ENCODE measurements at regions not wholly inside any gene's neighbourhood (a gene's known extent, or its start where the extent isn't known, plus 50 kb on each side); places are given as distances from the start of the nearest gene placed in this dataset.
A peak's percentile ranks its signal among the peaks of the same experiment; 100 is the strongest.

GRCh38 chr14:95466506-95466905 lies 49.9 kb downstream of the SYNE3 start:
- Histone ChIP-seq H3K4me3 (ENCODE audit: low read length in 3 of 3) (no peak overlapping the region), H3K36me3 (ENCODE audit: control insufficient read depth in 3 of 3, insufficient read depth in 3 of 3, low read length in 3 of 3) (peaks cover 7 to 23% (median 13%) of the 10 kb centered on the region in 3 donors), H3K9me3 (ENCODE audit: control insufficient read depth in 3 of 3, low read length in 3 of 3) (no peaks in the 10 kb centered on the region), H3K4me1 (ENCODE audit: control insufficient read depth in 3 of 3, insufficient read depth in 3 of 3, low read length in 3 of 3) (peaks cover 22 to 46% (median 35%) of the 10 kb centered on the region in 3 donors), H3K27me3 (ENCODE audit: control insufficient read depth in 3 of 3, insufficient read depth in 3 of 3, low read length in 3 of 3) (no peaks in the 10 kb centered on the region), H3K9ac (ENCODE audit: low read depth in 1 of 3, low read length in 3 of 3) (no peak overlapping the region), H3K27ac (ENCODE audit: low read depth, low read length) (no peak overlapping the region)

- peaks cover 16 to 46% (median 34%) of the 10 kb centered on the region in 3 donors for H3K4me1 ChIP-seq (ENCODE audit: control insufficient read depth in 3 of 3, insufficient read depth in 3 of 3, low read length in 3 of 3)
- H3K27me3 ChIP-seq (ENCODE audit: control insufficient read depth in 3 of 3, insufficient read depth in 3 of 3, low read length in 3 of 3): no peaks in the 10 kb centered on the region
Observed at GRCh38 chr14:95465936-95466335, 50.5 kb downstream of the SYNE3 start.

GRCh38 chr14:95465358-95465757 lies 51.1 kb downstream of the SYNE3 start:
- Histone ChIP-seq H3K27me3 (ENCODE audit: control insufficient read depth in 3 of 3, insufficient read depth in 3 of 3, low read length in 3 of 3) (no peaks in the 10 kb centered on the region), H3K4me1 (ENCODE audit: control insufficient read depth in 3 of 3, insufficient read depth in 3 of 3, low read length in 3 of 3) (peaks cover 16 to 47% (median 38%) of the 10 kb centered on the region in 3 donors), H3K36me3 (ENCODE audit: control insufficient read depth in 3 of 3, insufficient read depth in 3 of 3, low read length in 3 of 3) (peaks cover 7 to 25% (median 13%) of the 10 kb centered on the region in 3 donors), H3K9me3 (ENCODE audit: control insufficient read depth in 3 of 3, low read length in 3 of 3) (no peaks in the 10 kb centered on the region), H3K4me3 (ENCODE audit: low read length in 3 of 3) (no peak overlapping the region), H3K27ac (ENCODE audit: low read depth, low read length) (no peak overlapping the region), H3K9ac (ENCODE audit: low read depth in 1 of 3, low read length in 3 of 3) (no peak overlapping the region)

More at GRCh38 chr14:95465936-95466335, 50.5 kb downstream of the SYNE3 start:
- Histone ChIP-seq H3K4me3 (ENCODE audit: low read length in 3 of 3) (no peak overlapping the region), H3K9ac (ENCODE audit: low read depth in 1 of 3, low read length in 3 of 3) (no peak overlapping the region), H3K27ac (ENCODE audit: low read depth, low read length) (no peak overlapping the region), H3K9me3 (ENCODE audit: control insufficient read depth in 3 of 3, low read length in 3 of 3) (no peaks in the 10 kb centered on the region), H3K36me3 (ENCODE audit: control insufficient read depth in 3 of 3, insufficient read depth in 3 of 3, low read length in 3 of 3) (peaks cover 7 to 23% (median 13%) of the 10 kb centered on the region in 3 donors)

- no peak overlapping the region for H3K27ac ChIP-seq (ENCODE audit: low read depth, low read length)
Observed at GRCh38 chr14:95464514-95464913, 51.9 kb downstream of the SYNE3 start.

GRCh38 chr14:95464103-95464502 lies 52.3 kb downstream of the SYNE3 start:
- no peaks in the 10 kb centered on the region for H3K27me3 ChIP-seq (ENCODE audit: control insufficient read depth in 3 of 3, insufficient read depth in 3 of 3, low read length in 3 of 3)
- H3K27ac ChIP-seq (ENCODE audit: low read depth, low read length): no peak overlapping the region
- no peak overlapping the region for H3K4me3 ChIP-seq (ENCODE audit: low read length in 3 of 3)
- H3K9me3 ChIP-seq (ENCODE audit: control insufficient read depth in 3 of 3, low read length in 3 of 3): no peaks in the 10 kb centered on the region
- H3K4me1 ChIP-seq (ENCODE audit: control insufficient read depth in 3 of 3, insufficient read depth in 3 of 3, low read length in 3 of 3): peaks cover 16 to 46% (median 35%) of the 10 kb centered on the region in 3 donors
- peak overlapping the region in 1 of 3 donors; percentile 63 for H3K9ac ChIP-seq (ENCODE audit: low read depth in 1 of 3, low read length in 3 of 3)
- H3K36me3 ChIP-seq (ENCODE audit: control insufficient read depth in 3 of 3, insufficient read depth in 3 of 3, low read length in 3 of 3): peaks cover 7 to 25% (median 13%) of the 10 kb centered on the region in 3 donors

More at GRCh38 chr14:95464514-95464913, 51.9 kb downstream of the SYNE3 start:
- H3K4me1 ChIP-seq (ENCODE audit: control insufficient read depth in 3 of 3, insufficient read depth in 3 of 3, low read length in 3 of 3): peaks cover 16 to 47% (median 35%) of the 10 kb centered on the region in 3 donors
- H3K9me3 ChIP-seq (ENCODE audit: control insufficient read depth in 3 of 3, low read length in 3 of 3): no peaks in the 10 kb centered on the region
- no peaks in the 10 kb centered on the region for H3K27me3 ChIP-seq (ENCODE audit: control insufficient read depth in 3 of 3, insufficient read depth in 3 of 3, low read length in 3 of 3)
- H3K36me3 ChIP-seq (ENCODE audit: control insufficient read depth in 3 of 3, insufficient read depth in 3 of 3, low read length in 3 of 3): peaks cover 7 to 25% (median 13%) of the 10 kb centered on the region in 3 donors
- H3K9ac ChIP-seq (ENCODE audit: low read depth in 1 of 3, low read length in 3 of 3): no peak overlapping the region
- no peak overlapping the region for H3K4me3 ChIP-seq (ENCODE audit: low read length in 3 of 3)

GRCh38 chr14:95463171-95463901 lies 53.1 kb downstream of the SYNE3 start:
- peaks cover 16 to 44% (median 33%) of the 10 kb centered on the region in 3 donors for H3K4me1 ChIP-seq (ENCODE audit: control insufficient read depth in 3 of 3, insufficient read depth in 3 of 3, low read length in 3 of 3)
- peaks cover 0 to 3% (median 0%) of the 10 kb centered on the region in 3 donors for H3K27me3 ChIP-seq (ENCODE audit: control insufficient read depth in 3 of 3, insufficient read depth in 3 of 3, low read length in 3 of 3)
- H3K36me3 ChIP-seq (ENCODE audit: control insufficient read depth in 3 of 3, insufficient read depth in 3 of 3, low read length in 3 of 3): peaks cover 5 to 25% (median 13%) of the 10 kb centered on the region in 3 donors
- peak overlapping the region in 2 of 3 donors; percentile 25 to 63 for H3K9ac ChIP-seq (ENCODE audit: low read depth in 1 of 3, low read length in 3 of 3)
- H3K4me3 ChIP-seq (ENCODE audit: low read length in 3 of 3): no peak overlapping the region
- no peak overlapping the region for H3K27ac ChIP-seq (ENCODE audit: low read depth, low read length)
- H3K9me3 ChIP-seq (ENCODE audit: control insufficient read depth in 3 of 3, low read length in 3 of 3): no peaks in the 10 kb centered on the region

GRCh38 chr14:95462491-95462890 lies 54.0 kb downstream of the SYNE3 start:
- Histone ChIP-seq H3K4me3 (ENCODE audit: low read length in 3 of 3) (no peak overlapping the region), H3K9me3 (ENCODE audit: control insufficient read depth in 3 of 3, low read length in 3 of 3) (no peaks in the 10 kb centered on the region), H3K9ac (ENCODE audit: low read depth in 1 of 3, low read length in 3 of 3) (no peak overlapping the region), H3K27ac (ENCODE audit: low read depth, low read length) (no peak overlapping the region), H3K27me3 (ENCODE audit: control insufficient read depth in 3 of 3, insufficient read depth in 3 of 3, low read length in 3 of 3) (peaks cover 0 to 7% (median 0%) of the 10 kb centered on the region in 3 donors), H3K36me3 (ENCODE audit: control insufficient read depth in 3 of 3, insufficient read depth in 3 of 3, low read length in 3 of 3) (peaks cover 4 to 23% (median 13%) of the 10 kb centered on the region in 3 donors), H3K4me1 (ENCODE audit: control insufficient read depth in 3 of 3, insufficient read depth in 3 of 3, low read length in 3 of 3) (peaks cover 18 to 38% (median 28%) of the 10 kb centered on the region in 3 donors)

GRCh38 chr14:95460647-95461478 lies 55.6 kb downstream of the SYNE3 start:
- Histone ChIP-seq H3K4me3 (ENCODE audit: low read length in 3 of 3) (no peak overlapping the region), H3K9me3 (ENCODE audit: control insufficient read depth in 3 of 3, low read length in 3 of 3) (no peaks in the 10 kb centered on the region), H3K4me1 (ENCODE audit: control insufficient read depth in 3 of 3, insufficient read depth in 3 of 3, low read length in 3 of 3) (peaks cover 19 to 32% (median 32%) of the 10 kb centered on the region in 3 donors), H3K9ac (ENCODE audit: low read depth in 1 of 3, low read length in 3 of 3) (peak overlapping the region in 1 of 3 donors; percentile 57), H3K36me3 (ENCODE audit: control insufficient read depth in 3 of 3, insufficient read depth in 3 of 3, low read length in 3 of 3) (peaks cover 4 to 16% (median 9%) of the 10 kb centered on the region in 3 donors), H3K27me3 (ENCODE audit: control insufficient read depth in 3 of 3, insufficient read depth in 3 of 3, low read length in 3 of 3) (peaks cover 0 to 7% (median 0%) of the 10 kb centered on the region in 3 donors), H3K27ac (ENCODE audit: low read depth, low read length) (no peak overlapping the region)

GRCh38 chr14:95458906-95459305 lies 57.5 kb downstream of the SYNE3 start:
- peaks cover 17 to 29% (median 29%) of the 10 kb centered on the region in 3 donors for H3K4me1 ChIP-seq (ENCODE audit: control insufficient read depth in 3 of 3, insufficient read depth in 3 of 3, low read length in 3 of 3)
- no peak overlapping the region for H3K4me3 ChIP-seq (ENCODE audit: low read length in 3 of 3)
- no peak overlapping the region for H3K27ac ChIP-seq (ENCODE audit: low read depth, low read length)
- H3K9me3 ChIP-seq (ENCODE audit: control insufficient read depth in 3 of 3, low read length in 3 of 3): no peaks in the 10 kb centered on the region
- H3K27me3 ChIP-seq (ENCODE audit: control insufficient read depth in 3 of 3, insufficient read depth in 3 of 3, low read length in 3 of 3): peaks cover 0 to 7% (median 0%) of the 10 kb centered on the region in 3 donors
- peaks cover 1 to 10% (median 4%) of the 10 kb centered on the region in 3 donors for H3K36me3 ChIP-seq (ENCODE audit: control insufficient read depth in 3 of 3, insufficient read depth in 3 of 3, low read length in 3 of 3)
- no peak overlapping the region for H3K9ac ChIP-seq (ENCODE audit: low read depth in 1 of 3, low read length in 3 of 3)

All from skeletal muscle tissue (tissue), 3 donors.